ENCODE measurements at regions not wholly inside any gene's neighbourhood (a gene's known extent, or its start where the extent isn't known, plus 50 kb on each side); places are given as distances from the start of the nearest gene placed in this dataset.

DNA sequence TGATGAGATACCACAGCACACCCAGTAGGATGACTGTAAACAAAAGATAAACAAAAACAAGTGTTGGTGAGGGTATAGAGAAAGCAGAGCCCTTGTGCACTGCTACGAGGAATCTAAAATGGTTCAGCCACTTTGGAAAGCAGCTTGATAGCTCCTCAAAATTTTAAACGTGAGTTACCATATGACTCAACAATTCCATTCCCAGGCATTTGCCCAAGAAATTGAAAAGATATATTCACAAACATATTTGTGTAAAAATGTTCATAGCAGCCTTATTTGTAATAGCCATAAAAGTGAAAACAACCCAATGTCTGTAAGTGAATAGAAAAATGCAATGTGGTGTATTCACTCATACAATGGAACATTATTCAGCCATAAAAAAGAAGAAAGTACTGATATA is 141.0 kb upstream of the BTBD3 start:
- no peak for DNase-seq

DNA sequence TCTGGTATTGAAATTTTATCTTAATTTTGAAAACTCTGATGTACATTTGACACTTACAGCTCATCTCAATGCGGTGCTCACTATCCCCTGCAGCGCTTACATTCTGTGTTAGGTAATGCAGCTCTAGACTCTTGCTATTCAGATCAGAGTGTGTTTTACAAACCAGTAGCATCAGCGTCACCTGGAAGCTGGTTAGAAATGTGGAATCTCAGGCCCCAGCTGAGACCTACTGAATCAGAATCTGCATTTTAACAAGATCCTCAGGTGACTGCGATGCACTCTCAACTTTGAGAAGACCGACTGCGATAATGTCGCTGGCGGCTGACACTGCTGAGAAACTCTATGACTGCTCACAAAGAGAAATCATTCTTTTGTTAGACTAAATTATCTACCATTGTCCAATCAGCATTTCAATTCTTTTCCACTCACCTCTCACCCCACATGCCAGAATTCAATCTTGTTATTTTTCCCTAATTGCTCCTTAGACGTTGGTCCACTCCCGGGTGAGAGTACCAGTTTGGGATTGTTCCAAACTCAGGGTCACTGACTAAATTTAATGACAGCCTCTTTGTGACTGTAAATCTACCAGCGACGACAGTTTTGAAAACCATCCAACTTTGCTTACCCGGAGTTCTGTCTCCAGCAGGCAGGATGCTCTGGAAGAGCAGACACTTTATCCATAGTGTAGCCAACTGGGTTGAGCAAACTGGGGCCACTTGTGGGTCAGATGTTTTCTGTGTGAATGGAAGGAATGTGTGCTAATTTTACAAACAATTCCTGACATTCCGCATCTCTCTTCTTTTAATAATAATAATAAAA is 140.1 kb upstream of the BTBD3 start:
- peak; percentile 93 for DNase-seq

- DNase-seq = no peak
Observed at GRCh38 chr20:11778206-11778570, 139.5 kb upstream of the BTBD3 start.

- no peak for DNase-seq
Observed at GRCh38 chr20:11780765-11781369, 136.8 kb upstream of the BTBD3 start.

DNA sequence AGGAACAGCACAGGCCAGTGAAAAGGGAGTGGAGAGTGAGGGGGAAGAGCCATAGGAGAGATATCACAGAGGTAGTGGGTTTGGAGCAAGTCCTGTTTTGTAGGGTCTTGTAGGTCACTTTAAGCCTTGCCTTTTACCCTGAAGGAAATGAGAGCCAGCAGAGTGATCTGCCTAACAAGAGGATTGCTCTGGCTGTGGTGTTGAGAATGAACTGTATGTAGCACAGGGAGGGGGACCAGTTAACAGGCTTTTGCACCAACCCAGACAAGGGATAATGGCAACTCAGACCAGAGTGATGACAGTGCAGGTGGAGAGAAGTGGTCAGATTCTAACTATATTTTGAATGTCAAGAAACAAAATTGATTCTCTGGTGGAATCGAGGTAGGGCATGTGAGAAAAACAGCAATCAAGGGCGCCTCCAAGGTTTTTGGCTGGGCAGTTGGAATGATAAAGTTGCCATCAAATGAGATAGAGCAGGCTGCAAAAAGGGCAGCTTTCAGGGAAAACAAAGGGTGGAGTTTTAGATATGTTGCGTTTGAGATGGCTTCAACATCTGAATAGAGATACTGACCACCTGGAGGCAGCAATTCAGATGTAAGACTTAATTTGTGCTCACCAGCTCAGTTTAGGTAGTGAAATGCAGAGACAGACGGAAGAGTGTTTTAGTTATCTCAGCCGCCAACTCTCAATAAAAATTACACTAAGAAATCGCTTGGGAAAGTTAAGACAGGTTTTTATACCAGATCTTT is 134.4 kb upstream of the BTBD3 start:
- no peak for DNase-seq

- no peak for DNase-seq
Observed at GRCh38 chr20:11785885-11786507, 131.7 kb upstream of the BTBD3 start.

DNA sequence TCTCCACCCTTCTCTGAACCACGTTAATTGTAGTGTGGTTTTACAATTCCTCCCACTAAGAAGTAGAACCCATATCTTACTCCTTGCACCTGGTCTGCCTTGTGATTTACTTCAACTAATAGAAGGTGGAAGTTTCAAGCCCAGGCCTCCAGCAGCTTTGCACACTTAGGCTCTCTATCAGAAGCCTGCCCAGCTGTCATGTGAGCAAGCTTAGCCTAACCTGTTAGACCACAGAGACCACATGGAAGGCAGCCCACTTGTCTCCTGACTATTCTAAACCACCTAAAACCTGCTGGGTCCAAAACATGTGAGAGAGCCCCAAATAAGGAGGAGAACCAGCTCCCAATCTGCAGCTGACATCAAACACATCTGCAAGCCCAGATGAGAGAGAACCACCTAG is 127.6 kb upstream of the BTBD3 start:
- DNase-seq = no peak

DNA sequence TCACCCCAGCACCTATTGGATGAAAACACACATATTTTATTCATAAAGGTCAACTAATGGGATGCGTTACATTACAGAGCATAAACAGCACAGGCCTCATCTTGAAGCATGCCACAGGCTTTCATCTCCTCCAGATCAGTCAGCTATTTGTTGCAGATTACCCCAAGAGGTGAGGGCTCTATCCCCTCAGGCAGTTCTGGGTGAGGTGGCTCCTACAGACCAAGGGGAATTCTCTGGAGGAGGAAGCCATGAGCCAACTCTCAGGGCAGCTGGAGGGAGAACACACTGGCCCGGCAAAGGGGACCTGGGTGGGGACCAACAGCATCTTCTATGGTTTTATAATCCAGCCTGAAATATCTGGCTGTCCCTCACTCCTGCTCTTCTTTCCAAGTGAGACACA is 126.4 kb upstream of the BTBD3 start:
- no peak for DNase-seq

DNA sequence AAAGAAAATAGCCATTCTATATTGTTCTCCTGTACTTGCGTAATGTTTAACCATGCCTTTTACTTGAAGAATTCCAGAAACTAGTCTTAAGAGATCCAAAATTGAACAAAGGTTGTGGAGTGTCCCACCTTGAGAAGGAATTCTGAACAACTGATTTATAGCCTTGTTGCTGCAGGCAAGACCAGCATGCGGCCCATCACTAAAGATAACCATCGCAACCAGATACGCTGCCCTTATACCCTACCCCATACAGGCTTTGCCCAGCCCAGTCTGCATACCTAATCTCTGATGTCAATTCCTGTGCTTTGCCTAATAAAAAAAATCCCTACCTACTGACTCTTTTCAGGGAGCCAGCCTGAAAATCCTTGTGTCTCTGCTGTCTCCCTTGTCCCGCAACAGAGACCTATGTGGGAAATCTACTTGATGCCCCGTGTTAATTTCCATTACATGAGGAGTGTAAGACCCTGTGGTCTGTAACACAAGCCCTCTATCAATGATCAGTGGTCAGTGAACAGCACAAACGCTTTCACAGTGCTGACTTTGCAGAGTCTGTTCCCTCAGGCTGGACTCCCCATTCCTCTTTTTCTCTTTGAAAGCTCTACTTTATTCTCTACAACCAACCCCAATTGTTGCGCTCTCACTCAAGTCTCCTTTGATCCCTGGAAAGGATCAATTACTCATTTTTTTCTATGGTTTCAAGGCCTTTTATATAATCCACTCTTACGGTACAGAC is 125.7 kb upstream of the BTBD3 start:
- no peak for DNase-seq

DNA sequence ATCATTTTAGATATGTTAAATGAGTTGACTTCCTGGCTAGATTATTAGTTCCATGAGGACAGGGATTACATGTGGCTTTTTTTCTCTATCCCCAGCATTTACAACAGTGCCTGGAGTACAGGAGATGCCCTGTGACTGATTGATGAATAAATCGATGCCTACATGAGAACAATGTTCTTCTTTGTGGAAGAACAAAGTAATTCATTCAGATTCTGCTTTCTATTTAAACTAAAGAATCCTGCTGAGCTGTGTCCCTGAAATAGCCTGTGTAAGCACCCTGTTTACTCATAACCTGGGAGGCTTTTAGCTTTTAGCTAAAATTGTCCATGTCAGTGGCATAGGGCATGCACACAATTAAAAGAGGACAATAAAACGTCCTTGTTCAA is 125.1 kb upstream of the BTBD3 start:
- DNase-seq = peak; percentile 84

- DNase-seq = no peak
Observed at GRCh38 chr20:11794525-11794924, 123.2 kb upstream of the BTBD3 start.

GRCh38 chr20:11795071-11795615 is 122.5 kb upstream of the BTBD3 start:
- no peak for DNase-seq

GRCh38 chr20:11796026-11796425 is 121.7 kb upstream of the BTBD3 start:
- no peak for DNase-seq

- no peak for DNase-seq
Observed at GRCh38 chr20:11797156-11797555, 120.5 kb upstream of the BTBD3 start.

DNA sequence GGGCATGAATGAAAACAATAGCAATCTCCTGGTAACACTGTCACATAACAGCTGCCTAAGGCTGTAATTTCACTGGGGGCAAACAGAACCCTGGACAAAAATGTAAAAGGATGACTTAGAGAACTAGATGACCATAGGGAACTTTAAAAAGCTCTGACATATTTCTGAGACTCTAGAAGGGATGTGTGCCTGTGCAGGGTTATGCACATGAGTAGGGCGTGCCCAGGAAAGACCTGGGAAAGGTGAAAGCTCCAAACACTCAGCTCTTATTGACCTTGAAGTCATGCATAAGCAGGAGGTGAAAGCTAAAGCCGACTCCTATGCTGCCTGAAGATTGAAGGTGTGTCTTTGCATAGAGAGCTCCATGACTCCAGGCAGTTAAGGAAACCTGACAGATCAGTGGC is 118.4 kb upstream of the BTBD3 start:
- DNase-seq = peak; percentile 57

- DNase-seq = no peak
Observed at GRCh38 chr20:11807054-11808048, 110.3 kb upstream of the BTBD3 start.

- DNase-seq = no peak
Observed at GRCh38 chr20:11808841-11809240, 108.9 kb upstream of the BTBD3 start.

DNA sequence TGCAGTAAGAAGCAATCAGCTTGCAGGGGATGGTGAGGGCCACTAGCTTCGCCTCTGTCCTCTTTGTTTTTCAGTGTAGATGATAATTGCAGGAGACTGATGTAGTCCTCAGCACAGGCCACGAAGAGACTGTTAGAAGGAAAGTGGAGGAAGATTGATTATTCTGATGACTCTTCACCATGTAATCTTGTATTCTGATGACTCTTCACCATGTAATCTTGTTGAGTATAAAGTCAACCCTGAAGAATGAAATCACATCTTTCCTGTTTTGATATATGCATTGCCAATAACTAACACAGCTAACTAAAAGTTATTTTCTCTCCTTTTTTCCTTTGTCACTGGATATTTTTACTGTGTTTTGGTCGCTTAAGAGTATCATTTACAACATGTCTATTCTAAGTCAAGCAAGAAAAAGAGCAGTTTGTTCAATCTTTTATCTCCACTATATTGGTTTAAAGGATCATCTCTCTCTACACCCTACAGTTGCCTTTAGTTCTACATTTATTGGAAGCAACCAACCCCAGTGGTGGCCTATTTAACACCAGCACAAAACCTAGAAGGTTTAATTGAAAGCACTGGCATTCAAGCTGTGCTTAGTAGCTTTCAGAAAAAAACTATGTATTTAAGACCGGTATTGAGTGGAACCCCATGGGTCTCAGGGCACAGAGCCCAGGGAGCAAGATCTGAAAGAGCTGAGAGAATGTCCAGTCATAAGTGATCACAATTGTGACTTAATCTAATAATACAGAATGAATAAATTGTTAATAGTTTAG is 107.2 kb upstream of the BTBD3 start:
- DNase-seq = no peak

- DNase-seq = no peak
Observed at GRCh38 chr20:11813106-11813890, 104.4 kb upstream of the BTBD3 start.

GRCh38 chr20:11814267-11814666 is 103.4 kb upstream of the BTBD3 start:
- DNase-seq = no peak

Measured in NCI-H748 treated with DMSO at 0.1 percent for 48 hours (cell line).